ENCODE measurements at regions not wholly inside any gene's neighbourhood (a gene's known extent, or its start where the extent isn't known, plus 50 kb on each side); places are given as distances from the start of the nearest gene placed in this dataset.

DNA sequence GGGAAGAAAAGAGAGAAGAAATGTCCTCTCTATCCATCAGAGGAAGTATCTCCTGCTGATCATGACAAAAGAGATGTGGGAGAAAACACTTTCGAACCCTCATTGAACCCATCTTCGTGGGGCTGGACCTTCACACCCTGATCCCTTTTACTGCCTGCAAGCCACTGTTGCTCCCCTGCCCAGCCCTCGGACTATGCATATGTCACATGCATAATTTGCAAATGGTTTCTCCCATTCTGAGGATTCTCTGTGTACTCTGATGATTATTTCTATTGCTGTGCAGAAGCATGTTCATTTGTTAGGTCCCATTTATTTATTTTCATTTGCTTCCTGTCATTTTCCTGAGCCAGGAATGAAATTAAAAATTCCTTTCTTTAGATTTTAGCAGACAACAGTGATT, 64.7 kb downstream of the DNAAF9 start:
- no peak overlapping the region for H3K27ac Mint-ChIP-seq
- intact Hi-C loops (cut with micrococcal nuclease), result no loop called here
- H3K9me3 Mint-ChIP-seq, result no peaks in the 10 kb centered on the region
- no peaks in the 10 kb centered on the region for H3K27me3 Mint-ChIP-seq
- TF ChIP-seq, protein P1, sequence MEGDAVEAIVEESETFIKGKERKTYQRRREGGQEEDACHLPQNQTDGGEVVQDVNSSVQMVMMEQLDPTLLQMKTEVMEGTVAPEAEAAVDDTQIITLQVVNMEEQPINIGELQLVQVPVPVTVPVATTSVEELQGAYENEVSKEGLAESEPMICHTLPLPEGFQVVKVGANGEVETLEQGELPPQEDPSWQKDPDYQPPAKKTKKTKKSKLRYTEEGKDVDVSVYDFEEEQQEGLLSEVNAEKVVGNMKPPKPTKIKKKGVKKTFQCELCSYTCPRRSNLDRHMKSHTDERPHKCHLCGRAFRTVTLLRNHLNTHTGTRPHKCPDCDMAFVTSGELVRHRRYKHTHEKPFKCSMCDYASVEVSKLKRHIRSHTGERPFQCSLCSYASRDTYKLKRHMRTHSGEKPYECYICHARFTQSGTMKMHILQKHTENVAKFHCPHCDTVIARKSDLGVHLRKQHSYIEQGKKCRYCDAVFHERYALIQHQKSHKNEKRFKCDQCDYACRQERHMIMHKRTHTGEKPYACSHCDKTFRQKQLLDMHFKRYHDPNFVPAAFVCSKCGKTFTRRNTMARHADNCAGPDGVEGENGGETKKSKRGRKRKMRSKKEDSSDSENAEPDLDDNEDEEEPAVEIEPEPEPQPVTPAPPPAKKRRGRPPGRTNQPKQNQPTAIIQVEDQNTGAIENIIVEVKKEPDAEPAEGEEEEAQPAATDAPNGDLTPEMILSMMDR (IDR thresholded peaks at IDR 0.05), result no peak
- no peaks in the 10 kb centered on the region for H3K4me1 Mint-ChIP-seq
- POLR2A ChIA-PET, result no interaction called here
- no peak for ATAC-seq (ENCODE audit: low read depth)
- CTCF ChIA-PET, result no interaction called here
- no peak for DNase-seq
- peaks cover 25% of the 10 kb centered on the region for H3K36me3 Mint-ChIP-seq (ENCODE audit: low read depth)
- H3K4me3 Mint-ChIP-seq, result no peak overlapping the region

DNA sequence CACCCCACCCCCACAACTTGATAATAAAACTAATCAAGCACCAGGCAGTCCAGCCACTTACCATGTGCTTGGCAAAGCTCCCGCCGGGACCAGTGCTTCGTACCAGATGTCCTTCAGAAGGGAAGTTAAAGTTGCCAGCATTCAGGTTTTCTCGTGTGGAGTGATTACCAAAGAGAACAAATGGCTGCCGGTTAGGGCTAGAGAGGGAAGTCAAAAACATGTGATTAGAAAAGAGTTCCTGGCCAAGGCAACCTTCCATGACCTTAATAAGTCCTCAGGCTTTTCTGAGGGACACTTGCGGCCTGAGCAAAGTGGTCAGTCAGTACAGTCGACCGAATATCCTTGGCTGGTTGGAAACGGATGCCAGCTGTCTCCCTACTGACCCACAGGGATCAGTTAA, 67.0 kb downstream of the DNAAF9 start:
- no peaks in the 10 kb centered on the region for H3K9me3 Mint-ChIP-seq
- no peaks in the 10 kb centered on the region for H3K4me1 Mint-ChIP-seq
- DNase-seq, result no peak
- ChIA-PET POLR2A (no interaction called here), CTCF (no interaction called here)
- TF ChIP-seq, protein P1 (IDR thresholded peaks at IDR 0.05), result no peak
- H3K27ac Mint-ChIP-seq, result no peak overlapping the region
- H3K4me3 Mint-ChIP-seq, result no peak overlapping the region
- intact Hi-C loops (cut with micrococcal nuclease), result no loop called here
- no peaks in the 10 kb centered on the region for H3K27me3 Mint-ChIP-seq
- no peak for ATAC-seq (ENCODE audit: low read depth)
- H3K36me3 Mint-ChIP-seq (ENCODE audit: low read depth), result peaks cover 16% of the 10 kb centered on the region

DNA sequence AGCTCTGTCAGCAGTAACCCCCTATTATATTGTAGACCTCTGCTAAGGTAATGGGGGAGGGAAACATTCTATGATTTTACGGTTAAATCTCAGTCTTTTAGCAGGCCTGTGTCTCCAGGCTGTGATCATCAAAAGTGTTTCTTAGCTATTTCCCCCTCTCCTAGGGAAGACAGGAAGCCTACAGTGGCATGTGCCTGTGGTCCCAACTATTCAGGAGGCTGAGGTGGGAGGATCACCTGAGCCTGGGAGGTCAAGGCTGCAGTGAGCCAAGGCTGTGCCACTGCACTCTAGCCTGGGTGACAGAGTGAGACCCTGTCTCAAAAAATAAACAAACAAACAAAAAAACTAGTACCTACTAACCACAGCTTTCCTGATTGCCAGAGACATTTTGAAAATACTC, 67.9 kb downstream of the DNAAF9 start:
- peaks cover 19% of the 10 kb centered on the region for H3K36me3 Mint-ChIP-seq (ENCODE audit: low read depth)
- no peaks in the 10 kb centered on the region for H3K4me1 Mint-ChIP-seq
- no peak overlapping the region for H3K4me3 Mint-ChIP-seq
- ChIA-PET CTCF (no interaction called here), POLR2A (no interaction called here)
- H3K9me3 Mint-ChIP-seq, result no peaks in the 10 kb centered on the region
- H3K27ac Mint-ChIP-seq, result no peak overlapping the region
- TF ChIP-seq, protein P1 (IDR thresholded peaks at IDR 0.05), result no peak
- DNase-seq (no peak), ATAC-seq (ENCODE audit: low read depth) (no peak)
- no peaks in the 10 kb centered on the region for H3K27me3 Mint-ChIP-seq
- intact Hi-C loops (cut with micrococcal nuclease), result no loop called here

DNA sequence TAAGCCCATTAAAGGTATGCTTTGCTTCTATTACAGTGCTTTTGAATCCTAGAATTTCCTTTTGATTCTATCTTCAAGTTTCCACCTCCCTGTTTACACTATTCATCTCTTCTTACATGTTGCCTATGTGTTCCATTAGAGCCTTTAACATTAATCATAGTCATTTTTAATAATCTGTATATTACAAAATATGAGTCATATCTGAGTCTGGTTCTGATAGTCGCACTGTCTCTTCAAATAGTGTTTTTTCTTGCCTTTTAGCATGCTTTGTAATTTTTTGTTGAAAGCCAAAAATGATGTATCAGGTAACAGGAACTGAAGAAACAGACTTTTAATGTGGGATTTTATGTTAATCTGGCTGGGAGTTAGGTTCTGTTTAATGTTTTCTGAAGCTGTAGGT, 68.4 kb downstream of the DNAAF9 start:
- no peak overlapping the region for H3K4me3 Mint-ChIP-seq
- TF ChIP-seq, protein P1 (IDR thresholded peaks at IDR 0.05), result no peak
- DNase-seq (no peak), ATAC-seq (ENCODE audit: low read depth) (no peak)
- H3K36me3 Mint-ChIP-seq (ENCODE audit: low read depth), result peaks cover 24% of the 10 kb centered on the region
- intact Hi-C loops (cut with micrococcal nuclease), result no loop called here
- H3K27me3 Mint-ChIP-seq, result no peaks in the 10 kb centered on the region
- CTCF ChIA-PET, result no interaction called here
- POLR2A ChIA-PET, result no interaction called here
- no peaks in the 10 kb centered on the region for H3K4me1 Mint-ChIP-seq
- H3K27ac Mint-ChIP-seq, result no peak overlapping the region
- no peaks in the 10 kb centered on the region for H3K9me3 Mint-ChIP-seq

DNA sequence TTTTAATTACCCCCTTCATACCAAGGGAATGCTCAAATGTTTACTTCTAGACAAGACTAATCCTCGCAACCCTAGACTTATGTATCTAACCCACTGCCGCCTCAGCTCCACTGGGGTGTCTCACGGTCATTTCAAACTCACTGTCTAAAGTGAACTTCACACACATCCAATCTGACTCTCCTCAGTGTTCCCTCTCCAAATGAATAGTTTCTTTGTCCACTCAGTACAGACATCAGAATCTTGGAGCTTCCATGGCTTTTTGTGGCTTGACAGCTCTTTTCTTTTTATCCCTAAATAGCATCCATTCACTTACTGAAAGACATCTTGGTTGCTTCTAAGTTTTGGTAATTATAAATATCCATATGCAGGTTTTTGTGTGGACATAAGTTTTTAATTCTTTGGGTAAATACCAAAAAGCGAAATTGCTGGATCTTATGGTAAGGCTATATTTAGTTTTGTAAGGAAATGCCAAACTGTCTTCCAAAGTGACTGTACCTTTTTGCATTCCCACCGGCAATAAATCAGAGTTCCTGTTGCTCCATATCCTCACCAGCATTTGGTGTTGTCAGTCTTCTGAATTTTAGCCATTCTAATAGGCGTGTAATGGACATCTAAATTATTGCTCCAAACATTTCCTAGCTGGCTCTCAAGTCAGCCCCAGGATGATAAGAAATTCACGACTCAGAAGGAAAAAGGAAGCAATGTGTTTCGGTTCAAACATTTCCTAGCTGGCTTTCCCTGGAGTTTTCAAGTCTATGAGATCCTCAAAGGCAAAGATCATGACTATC, 73.1 kb downstream of the DNAAF9 start:
- no peaks in the 10 kb centered on the region for H3K27me3 Mint-ChIP-seq
- intact Hi-C loops (cut with micrococcal nuclease), result no loop called here
- POLR2A ChIA-PET, result no interaction called here
- H3K4me1 Mint-ChIP-seq, result no peaks in the 10 kb centered on the region
- H3K4me3 Mint-ChIP-seq, result no peak overlapping the region
- ATAC-seq (ENCODE audit: low read depth) (no peak), DNase-seq (no peak)
- TF ChIP-seq, protein P1 (IDR thresholded peaks at IDR 0.05), result no peak
- peaks cover 29% of the 10 kb centered on the region for H3K36me3 Mint-ChIP-seq (ENCODE audit: low read depth)
- H3K27ac Mint-ChIP-seq, result no peak overlapping the region
- no peaks in the 10 kb centered on the region for H3K9me3 Mint-ChIP-seq
- CTCF ChIA-PET, result no interaction called here

All from activated B cell treated with CpG ODN at 0.5 μM for 24 hours (primary cell).